SH-SY5Y (cell line): ENCODE measurements at regions not wholly inside any gene's neighbourhood (a gene's known extent, or its start where the extent isn't known, plus 50 kb on each side); places are given as distances from the start of the nearest gene placed in this dataset.

Source experiments
- GATA2 ChIP-seq: IDR thresholded peaks from 2 replicates; pipeline ENCODE4 v1.6.1; 2011; ENCODE audit warnings: mild to moderate bottlenecking, low read depth, low read length
- GATA3 ChIP-seq: IDR thresholded peaks from 2 replicates; pipeline ENCODE4 v1.6.1; 2011; ENCODE audit warnings: low read depth, mild to moderate bottlenecking, low read length, moderate library complexity

DNA sequence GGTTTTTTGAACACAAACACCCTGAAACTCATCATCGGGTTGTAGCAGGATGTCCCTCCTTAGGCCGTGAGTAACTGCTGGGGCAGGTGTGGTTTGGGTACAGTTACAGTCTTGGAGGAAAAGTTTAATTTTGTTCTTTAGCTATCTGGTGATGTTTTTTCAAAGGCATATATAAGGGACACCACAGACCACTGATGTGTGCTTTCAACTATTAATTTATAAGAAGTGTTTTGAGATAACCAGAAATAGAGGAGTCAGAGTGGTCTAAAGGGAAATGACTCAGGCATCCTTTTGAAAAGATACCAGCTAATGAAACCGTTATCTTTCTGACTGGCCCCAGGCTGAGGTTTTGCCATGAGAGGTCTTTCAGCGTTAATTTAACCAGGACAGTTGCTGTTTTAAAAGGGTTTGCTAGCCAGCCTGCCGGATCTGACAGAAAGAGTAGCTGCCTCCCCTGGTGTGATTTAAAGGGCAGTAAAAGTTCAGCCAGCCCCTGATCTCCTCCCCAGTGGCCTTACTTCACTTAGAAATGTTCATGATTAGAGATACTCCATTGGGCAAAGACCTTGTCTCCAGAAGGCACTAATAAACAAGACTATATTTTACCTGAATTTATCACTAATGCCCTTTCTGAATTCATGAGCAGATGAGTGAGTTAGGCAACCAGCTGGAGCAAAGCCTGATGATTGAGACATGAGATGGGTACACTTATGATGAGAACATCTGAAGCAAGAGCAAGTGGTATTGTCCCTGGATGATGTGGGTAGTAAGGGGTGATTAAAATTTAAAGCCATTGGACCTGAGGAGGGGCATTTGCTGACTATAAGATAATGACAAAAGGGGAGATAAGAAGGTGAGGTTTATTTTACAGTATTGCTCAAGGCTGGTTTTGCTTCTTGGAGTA is 482.5 kb upstream of the TBL1XR1 start:
- TF ChIP-seq GATA3, result peak; percentile 52; the same call in 1 of the 2 replicates
- TF ChIP-seq GATA2, result peak; percentile 80

DNA sequence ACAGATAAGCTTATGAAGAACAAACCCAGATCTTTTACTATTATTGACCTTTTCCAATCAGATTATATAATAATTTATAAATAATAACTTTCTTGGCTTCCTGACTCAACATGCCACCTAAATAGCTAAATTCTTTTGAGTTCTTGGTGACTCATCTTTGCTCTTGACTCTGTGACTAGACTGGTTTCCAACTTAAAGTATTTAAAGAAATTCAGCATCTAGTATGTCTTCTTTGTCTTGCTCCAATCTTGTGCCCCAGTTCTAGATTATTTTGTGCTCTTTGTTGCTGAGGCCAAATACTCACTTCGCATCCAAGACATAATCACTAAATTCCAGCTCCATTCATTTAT is 483.2 kb upstream of the TBL1XR1 start:
- TF ChIP-seq GATA2, result no peak
- no peak for TF ChIP-seq GATA3

DNA sequence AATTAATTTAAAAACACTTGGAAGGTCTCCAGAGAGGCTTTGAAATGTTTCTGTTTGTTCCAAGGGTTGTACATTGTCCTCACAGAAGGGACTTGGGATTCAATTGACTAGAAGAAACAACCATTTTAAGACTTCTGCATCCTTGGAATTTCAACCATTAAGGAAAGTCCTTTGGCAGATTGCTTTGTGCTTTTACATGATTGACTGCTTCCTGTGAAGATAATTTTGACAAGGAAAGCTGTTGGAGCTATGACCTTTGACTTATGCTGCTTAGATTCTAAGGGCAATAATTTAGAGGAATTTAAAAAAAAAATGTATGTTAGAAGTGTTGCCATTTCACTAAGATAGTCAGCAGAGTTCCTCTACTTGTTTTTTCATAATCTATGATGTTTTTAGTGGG is 483.9 kb upstream of the TBL1XR1 start:
- TF ChIP-seq GATA2 (no peak), GATA3 (no peak)

DNA sequence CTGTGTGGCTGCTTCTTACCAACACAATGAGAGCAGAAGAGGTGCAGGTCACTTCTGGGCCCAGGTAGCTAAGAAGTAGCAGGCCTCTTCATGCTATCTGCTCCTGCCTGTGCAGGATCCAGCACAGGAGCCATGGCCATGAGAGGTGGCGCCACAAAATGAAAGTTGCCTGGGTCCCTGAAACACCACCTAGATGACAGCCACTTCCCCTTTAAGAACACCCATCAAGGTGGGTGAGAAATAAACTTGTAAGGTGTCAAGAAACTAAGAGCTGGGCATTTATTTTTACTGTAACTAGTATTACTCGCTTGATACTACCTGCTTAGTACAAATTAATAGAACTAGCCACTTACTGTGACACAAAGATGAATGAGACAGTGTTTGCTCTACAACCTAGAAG is 484.6 kb upstream of the TBL1XR1 start:
- TF ChIP-seq GATA2 (no peak), GATA3 (no peak)

DNA sequence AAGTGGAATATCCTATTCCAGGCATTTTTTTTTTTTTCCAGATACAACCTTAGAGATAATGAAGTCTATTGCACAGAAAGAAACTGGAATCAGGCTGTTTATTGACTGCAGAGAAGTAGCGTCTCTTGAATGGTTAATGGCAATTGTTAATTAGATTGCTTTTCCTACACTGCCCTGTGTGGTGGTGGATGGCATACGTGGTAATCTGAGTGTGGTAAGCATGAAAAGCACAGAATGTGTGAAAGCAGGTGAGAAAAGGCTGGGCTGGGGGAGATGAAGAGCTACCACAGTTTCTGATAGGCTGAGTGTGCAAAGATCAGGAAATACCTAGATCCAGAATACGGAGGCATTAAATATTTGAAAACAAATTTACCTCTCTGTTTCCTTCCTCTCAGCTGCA is 486.3 kb upstream of the TBL1XR1 start:
- TF ChIP-seq GATA2 (no peak), GATA3 (no peak)

DNA sequence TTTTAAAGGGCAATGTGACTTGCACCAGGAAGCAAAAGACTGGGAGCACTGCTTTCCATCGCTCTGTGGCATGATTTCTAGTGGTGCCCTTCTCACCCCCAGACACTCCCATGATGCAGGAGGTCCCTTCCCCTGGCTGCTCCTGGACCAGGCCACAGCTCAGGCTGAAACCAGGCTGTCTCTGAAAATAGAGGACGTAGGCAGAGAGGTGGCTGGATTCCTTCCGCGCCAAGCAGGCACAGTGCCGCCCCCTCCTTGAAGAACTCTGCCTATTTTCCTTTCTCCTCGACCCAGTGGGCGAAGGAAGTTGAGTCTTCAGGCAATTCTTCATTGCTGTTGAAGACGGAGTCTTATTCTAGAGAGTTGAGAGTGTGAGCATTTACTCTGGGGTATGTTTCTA is 489.4 kb upstream of the TBL1XR1 start:
- TF ChIP-seq GATA3, result no peak

DNA sequence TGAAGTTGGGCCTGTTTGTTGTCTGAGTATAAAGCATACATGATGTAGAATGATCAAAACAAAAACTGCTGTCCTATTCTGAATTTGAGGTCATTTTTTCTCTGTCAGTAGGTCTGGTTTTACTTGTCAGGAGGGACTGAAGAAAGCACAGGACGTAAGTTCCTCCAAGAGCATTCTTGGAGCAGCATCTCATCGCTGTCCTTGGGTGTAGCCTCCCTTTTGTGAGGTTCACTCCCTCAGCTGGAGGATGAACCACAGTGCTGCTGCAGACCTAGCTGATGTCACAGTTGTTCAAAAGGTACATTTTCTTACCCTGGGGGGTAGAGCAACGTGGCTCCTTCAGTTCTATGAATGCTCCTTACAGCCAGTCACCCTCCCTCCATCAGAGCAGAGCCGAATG is 490.0 kb upstream of the TBL1XR1 start:
- TF ChIP-seq GATA2, result no peak
- no peak for TF ChIP-seq GATA3

DNA sequence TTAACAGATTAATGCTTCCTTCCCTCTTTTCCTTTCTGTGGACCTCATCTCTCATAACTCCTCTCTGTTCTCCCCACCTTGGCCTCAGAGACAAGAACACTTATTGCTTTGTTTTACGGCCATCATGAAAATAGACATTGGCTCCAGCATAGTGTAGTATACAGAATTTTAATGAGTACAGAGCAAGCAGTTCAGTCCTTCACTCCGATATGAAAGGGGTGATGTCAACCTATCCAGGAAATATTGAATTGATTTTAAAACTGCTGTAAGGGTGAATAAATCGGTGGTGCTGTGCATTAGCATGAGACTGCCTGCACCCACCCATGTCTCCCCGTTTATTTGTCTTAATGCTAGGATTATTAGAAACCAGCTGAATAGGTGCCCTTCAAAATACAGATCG is 490.9 kb upstream of the TBL1XR1 start:
- no peak for TF ChIP-seq GATA2

DNA sequence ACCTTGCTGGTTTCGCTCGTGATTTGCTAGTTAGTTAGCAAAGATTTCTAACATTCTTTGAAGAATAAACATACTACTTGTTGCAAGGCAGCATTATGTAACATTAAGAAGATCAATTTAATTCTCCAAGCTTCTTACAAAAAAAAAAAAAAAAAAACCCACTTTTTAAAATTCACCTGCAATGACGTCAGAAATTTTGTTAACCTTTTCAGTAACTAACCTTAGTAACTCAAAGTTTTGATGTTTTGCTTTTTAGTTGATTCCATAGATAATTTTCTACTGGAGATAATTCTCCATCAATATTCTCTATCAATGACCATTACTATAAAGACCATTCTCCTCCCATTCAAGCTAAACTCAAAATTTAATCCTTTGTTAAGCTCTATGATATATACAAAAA is 491.8 kb upstream of the TBL1XR1 start:
- no peak for TF ChIP-seq GATA3
- TF ChIP-seq GATA2, result no peak

DNA sequence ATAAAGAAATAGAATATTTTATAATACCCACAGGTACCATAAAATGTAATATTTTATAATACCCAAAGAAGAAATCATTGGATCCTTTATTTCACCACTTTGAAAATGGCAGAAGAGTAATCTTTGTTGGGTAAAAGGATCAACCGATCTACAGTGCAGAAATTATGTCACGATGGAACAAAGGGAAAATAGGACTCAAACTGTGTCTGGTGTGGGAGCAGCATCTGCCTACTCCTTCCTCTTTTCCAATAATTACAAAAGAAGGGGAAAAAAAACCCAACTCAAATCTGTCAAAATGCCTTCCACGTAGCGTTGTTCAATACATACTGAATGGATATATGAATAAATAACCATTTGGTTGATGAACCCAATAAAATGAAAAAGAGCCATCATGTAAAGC is 492.6 kb upstream of the TBL1XR1 start:
- TF ChIP-seq GATA3, result no peak
- no peak for TF ChIP-seq GATA2

DNA sequence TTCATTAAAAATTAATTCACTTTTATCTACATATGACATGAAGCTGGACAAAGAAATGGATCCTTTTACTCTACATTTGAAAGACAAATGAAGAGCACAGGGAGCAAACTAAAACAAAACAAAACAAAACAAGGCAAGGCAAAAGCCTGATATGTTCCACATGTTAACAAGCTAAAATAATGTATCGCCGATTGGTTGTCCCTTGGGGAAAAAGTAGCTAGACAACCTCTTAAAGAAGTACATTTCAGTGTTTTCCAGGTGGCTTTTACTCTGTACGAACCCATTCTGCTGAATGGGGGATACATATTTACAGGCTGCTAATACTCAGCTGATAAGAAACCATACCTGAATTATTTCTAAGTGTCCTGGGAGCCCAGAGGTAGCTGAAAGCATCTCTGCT is 493.0 kb upstream of the TBL1XR1 start:
- no peak for TF ChIP-seq GATA3
- TF ChIP-seq GATA2, result no peak

DNA sequence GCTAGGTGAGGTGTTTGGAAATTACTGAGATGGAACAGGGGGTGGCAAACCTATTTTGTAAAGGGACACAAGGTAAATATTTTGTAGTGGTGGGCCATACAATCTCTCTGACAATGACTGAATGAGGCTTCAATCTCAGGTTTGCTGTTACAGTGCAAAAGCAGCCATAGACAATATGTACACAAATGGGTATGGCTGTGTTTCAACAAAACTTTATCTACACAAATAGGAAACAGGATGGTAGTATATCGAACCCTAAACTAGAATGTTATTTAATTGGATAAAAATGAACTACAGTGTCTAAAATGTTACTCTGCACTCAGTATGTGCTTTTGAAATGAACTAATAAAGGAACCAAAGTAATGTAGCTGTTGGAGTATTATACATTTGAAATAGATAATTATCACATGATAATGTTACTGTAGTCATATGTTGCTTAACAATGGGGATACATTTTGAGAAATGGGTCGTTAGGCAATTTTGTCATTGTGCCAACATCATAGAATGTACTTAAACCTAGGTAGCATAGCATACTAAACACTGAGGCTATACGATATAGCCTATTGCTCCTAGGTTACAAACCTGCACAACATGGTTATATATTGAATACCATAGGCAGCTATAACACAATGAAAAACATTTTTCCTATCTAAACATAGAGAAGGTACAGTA is 495.2 kb upstream of the TBL1XR1 start:
- TF ChIP-seq GATA2, result no peak

DNA sequence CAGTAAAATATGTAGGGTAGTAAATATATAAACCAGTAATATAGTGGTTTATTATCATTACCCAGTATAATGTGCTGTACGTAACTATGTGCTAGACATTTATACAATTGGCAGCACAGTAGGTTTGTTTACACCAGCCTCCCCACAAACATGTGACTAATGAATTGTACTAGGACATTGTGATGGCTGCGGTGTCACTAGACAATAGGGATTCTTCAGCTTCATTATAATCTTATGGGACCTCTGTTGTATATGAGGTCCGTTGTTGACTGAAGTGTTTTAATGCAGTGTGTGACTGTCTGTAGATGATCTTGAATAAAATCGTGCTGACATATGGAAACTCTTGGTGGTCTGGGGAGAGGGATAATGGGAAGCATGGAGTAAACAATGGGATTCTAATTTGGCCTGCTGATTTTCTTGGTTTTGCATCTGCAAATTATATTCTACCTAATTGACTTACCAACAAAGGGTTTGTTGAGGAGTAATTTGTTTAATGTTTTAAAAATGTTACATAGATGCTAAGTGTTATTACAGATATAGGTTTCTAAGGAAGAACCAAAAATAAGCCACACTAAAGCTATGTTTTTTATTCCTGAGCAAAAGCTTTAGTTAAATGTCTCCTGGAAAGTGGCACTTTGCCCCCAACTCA is 496.5 kb upstream of the TBL1XR1 start:
- TF ChIP-seq GATA2 (no peak), GATA3 (no peak)

DNA sequence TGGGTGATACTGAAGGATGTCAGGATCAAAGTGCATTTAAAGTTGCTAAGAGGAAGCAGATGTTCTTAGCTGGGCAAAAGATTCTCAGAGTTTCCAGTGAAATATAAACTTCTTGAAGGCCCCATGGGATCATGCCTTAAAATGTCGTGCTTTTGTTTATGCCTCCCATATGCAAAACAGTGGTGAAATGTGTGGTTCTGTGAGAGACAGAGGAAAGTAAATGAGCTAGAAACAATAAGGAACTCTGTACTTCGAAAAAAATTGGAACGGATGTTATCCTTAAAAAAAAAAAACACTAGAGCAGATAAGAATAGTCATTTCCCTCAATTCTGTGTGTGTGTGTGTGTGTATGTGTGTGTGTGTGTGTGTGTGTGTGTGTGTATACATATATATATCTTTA is 497.0 kb upstream of the TBL1XR1 start:
- TF ChIP-seq GATA2, result no peak

DNA sequence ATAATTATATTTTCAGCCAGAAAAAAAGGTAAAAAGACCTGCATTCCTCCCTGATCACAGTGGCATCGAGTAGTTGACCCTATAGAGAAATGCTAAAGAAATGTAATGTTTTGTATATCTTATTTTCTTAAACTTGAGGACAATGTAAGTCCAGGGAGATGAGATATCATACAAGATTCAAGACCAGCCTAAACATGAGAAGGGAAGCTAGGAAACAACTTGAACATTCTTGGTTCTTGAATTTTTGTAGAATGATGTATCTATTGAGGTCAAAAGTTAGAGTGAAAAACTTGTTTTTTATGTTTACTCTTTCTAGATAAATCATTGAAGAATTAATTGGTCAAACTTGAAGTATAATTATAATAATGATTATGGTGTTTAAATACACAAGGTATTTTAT is 497.7 kb upstream of the TBL1XR1 start:
- TF ChIP-seq GATA3, result no peak
- no peak for TF ChIP-seq GATA2

DNA sequence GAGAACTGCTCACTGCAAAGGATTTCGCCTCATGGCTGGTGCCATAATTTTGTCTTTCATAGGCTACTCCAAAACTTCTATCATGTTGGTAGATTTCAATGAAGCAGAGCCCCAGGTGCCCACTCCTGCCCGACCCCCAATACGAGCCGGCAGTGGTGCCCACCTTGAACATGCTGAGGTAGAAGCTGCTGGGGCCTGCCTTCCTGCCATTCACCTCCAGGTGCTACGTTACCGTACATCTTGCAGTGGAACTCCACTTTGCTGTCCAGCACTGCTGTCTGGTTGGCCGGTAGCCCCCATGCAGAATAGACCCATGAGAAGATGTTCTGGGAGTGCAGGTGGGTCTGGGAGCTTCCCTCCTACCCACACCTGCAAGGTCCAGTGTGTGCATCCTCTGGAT is 502.8 kb upstream of the TBL1XR1 start:
- TF ChIP-seq GATA2 (no peak), GATA3 (no peak)
